ENCODE measurements at regions not wholly inside any gene's neighbourhood (a gene's known extent, or its start where the extent isn't known, plus 50 kb on each side); places are given as distances from the start of the nearest gene placed in this dataset.

- TF ChIP-seq EZH2 (IDR thresholded peaks at IDR 0.05) (no peak), POLR2AphosphoS5 (IDR thresholded peaks at IDR 0.05; ENCODE audit: borderline replicate concordance, low read depth, low read length) (no peak), FOXP2 (optimal IDR thresholded peaks at IDR 0.05; ENCODE audit: control extremely low read depth, extremely low read length, insufficient read depth) (no peak)
Observed at GRCh38 chr5:174401793-174402192, 322.6 kb upstream of the MSX2 start.
